ENCODE measurements at regions not wholly inside any gene's neighbourhood (a gene's known extent, or its start where the extent isn't known, plus 50 kb on each side); places are given as distances from the start of the nearest gene placed in this dataset.

DNA sequence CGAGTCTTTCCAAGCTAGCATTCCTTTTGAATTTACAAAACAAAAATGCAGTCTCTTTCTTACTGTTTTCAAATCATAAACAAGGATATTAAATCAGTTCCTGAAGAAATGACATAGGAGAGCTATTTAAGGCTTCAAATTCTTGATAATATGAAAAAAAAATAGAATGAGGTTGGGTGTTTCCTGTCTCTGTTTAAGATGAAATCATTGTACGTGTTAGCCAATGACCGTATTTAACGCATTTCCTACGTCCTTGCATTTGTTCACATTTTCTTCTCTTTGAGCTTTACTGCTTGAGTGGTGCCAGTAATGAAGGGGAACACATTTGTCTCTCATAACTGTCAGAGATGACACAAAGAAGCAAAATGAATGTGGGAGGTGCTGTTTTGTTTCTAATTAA lies 821.3 kb downstream of the DIAPH3 start:
- TF ChIP-seq CTCF (IDR thresholded peaks at IDR 0.05) (no peak), POLR2A (IDR thresholded peaks at IDR 0.05) (no peak)

All from heart left ventricle (tissue), 13 donors.